ENCODE measurements at regions not wholly inside any gene's neighbourhood (a gene's known extent, or its start where the extent isn't known, plus 50 kb on each side); places are given as distances from the start of the nearest gene placed in this dataset.
"Not testable (repeated sequence)": the region's sequence is repeated elsewhere in the genome, so short reads cannot be mapped to it uniquely, and the experiment has no call there.

- H3K4me3 Mint-ChIP-seq, result no peak overlapping the region
- no peak overlapping the region for H3K27ac Mint-ChIP-seq
- H3K27me3 Mint-ChIP-seq, result no peaks in the 10 kb centered on the region
- H3K4me1 Mint-ChIP-seq (ENCODE audit: low read depth), result no peaks in the 10 kb centered on the region
- H3K36me3 Mint-ChIP-seq, result no peaks in the 10 kb centered on the region
- H3K9me3 Mint-ChIP-seq (ENCODE audit: low read depth), result peaks cover 3% of the 10 kb centered on the region
Observed at GRCh38 chr10:108362296-108362695, 1197.8 kb upstream of the SORCS1 start.

- Mint-ChIP-seq H3K36me3 (no peaks in the 10 kb centered on the region), H3K4me1 (ENCODE audit: low read depth) (no peaks in the 10 kb centered on the region), H3K9me3 (ENCODE audit: low read depth) (peaks cover 7% of the 10 kb centered on the region), H3K27me3 (no peaks in the 10 kb centered on the region), H3K27ac (no peak overlapping the region), H3K4me3 (no peak overlapping the region)
Observed at GRCh38 chr10:108360187-108360586, 1195.7 kb upstream of the SORCS1 start.

GRCh38 chr10:108358912-108359311 is 1194.4 kb upstream of the SORCS1 start:
- peaks cover 3% of the 10 kb centered on the region for H3K9me3 Mint-ChIP-seq (ENCODE audit: low read depth)
- H3K4me3 Mint-ChIP-seq, result no peak overlapping the region
- no peaks in the 10 kb centered on the region for H3K4me1 Mint-ChIP-seq (ENCODE audit: low read depth)
- H3K27me3 Mint-ChIP-seq, result no peaks in the 10 kb centered on the region
- H3K27ac Mint-ChIP-seq, result no peak overlapping the region
- no peaks in the 10 kb centered on the region for H3K36me3 Mint-ChIP-seq

- H3K27me3 Mint-ChIP-seq, result no peaks in the 10 kb centered on the region
- no peak overlapping the region for H3K27ac Mint-ChIP-seq
- H3K9me3 Mint-ChIP-seq (ENCODE audit: low read depth), result peaks cover 11% of the 10 kb centered on the region
- H3K4me1 Mint-ChIP-seq (ENCODE audit: low read depth), result no peaks in the 10 kb centered on the region
- no peak overlapping the region for H3K4me3 Mint-ChIP-seq
- H3K36me3 Mint-ChIP-seq, result no peaks in the 10 kb centered on the region
Observed at GRCh38 chr10:108352771-108353170, 1188.3 kb upstream of the SORCS1 start.

- Mint-ChIP-seq H3K4me3 (no peak overlapping the region), H3K27me3 (no peaks in the 10 kb centered on the region), H3K36me3 (no peaks in the 10 kb centered on the region), H3K4me1 (ENCODE audit: low read depth) (no peaks in the 10 kb centered on the region), H3K27ac (no peak overlapping the region), H3K9me3 (ENCODE audit: low read depth) (peaks cover 11% of the 10 kb centered on the region)
Observed at GRCh38 chr10:108348215-108348614, 1183.7 kb upstream of the SORCS1 start.

GRCh38 chr10:108346066-108346465 is 1181.6 kb upstream of the SORCS1 start:
- Mint-ChIP-seq H3K4me1 (ENCODE audit: low read depth) (no peaks in the 10 kb centered on the region), H3K36me3 (no peaks in the 10 kb centered on the region), H3K9me3 (ENCODE audit: low read depth) (peaks cover 11% of the 10 kb centered on the region), H3K27ac (no peak overlapping the region), H3K4me3 (no peak overlapping the region), H3K27me3 (no peaks in the 10 kb centered on the region)

- Mint-ChIP-seq H3K4me1 (ENCODE audit: low read depth) (no peaks in the 10 kb centered on the region), H3K27me3 (no peaks in the 10 kb centered on the region), H3K9me3 (ENCODE audit: low read depth) (peaks cover 7% of the 10 kb centered on the region), H3K27ac (no peak overlapping the region), H3K4me3 (no peak overlapping the region), H3K36me3 (no peaks in the 10 kb centered on the region)
Observed at GRCh38 chr10:108338146-108338545, 1173.6 kb upstream of the SORCS1 start.

GRCh38 chr10:108336836-108337235 is 1172.3 kb upstream of the SORCS1 start:
- H3K27me3 Mint-ChIP-seq, result no peaks in the 10 kb centered on the region
- peaks cover 7% of the 10 kb centered on the region for H3K9me3 Mint-ChIP-seq (ENCODE audit: low read depth)
- no peak overlapping the region for H3K27ac Mint-ChIP-seq
- no peaks in the 10 kb centered on the region for H3K4me1 Mint-ChIP-seq (ENCODE audit: low read depth)
- no peak overlapping the region for H3K4me3 Mint-ChIP-seq
- no peaks in the 10 kb centered on the region for H3K36me3 Mint-ChIP-seq

- peaks cover 8% of the 10 kb centered on the region for H3K9me3 Mint-ChIP-seq (ENCODE audit: low read depth)
- H3K27me3 Mint-ChIP-seq, result no peaks in the 10 kb centered on the region
- H3K4me1 Mint-ChIP-seq (ENCODE audit: low read depth), result no peaks in the 10 kb centered on the region
Observed at GRCh38 chr10:108327706-108328105, 1163.2 kb upstream of the SORCS1 start.

GRCh38 chr10:108323274-108323798 is 1158.8 kb upstream of the SORCS1 start:
- no peaks in the 10 kb centered on the region for H3K27me3 Mint-ChIP-seq
- no peak overlapping the region for H3K4me3 Mint-ChIP-seq
- H3K36me3 Mint-ChIP-seq, result no peaks in the 10 kb centered on the region
- H3K9me3 Mint-ChIP-seq (ENCODE audit: low read depth), result peaks cover 8% of the 10 kb centered on the region
- no peak overlapping the region for H3K27ac Mint-ChIP-seq
- no peaks in the 10 kb centered on the region for H3K4me1 Mint-ChIP-seq (ENCODE audit: low read depth)

More at GRCh38 chr10:108327706-108328105, 1163.2 kb upstream of the SORCS1 start:
- no peaks in the 10 kb centered on the region for H3K36me3 Mint-ChIP-seq
- H3K27ac Mint-ChIP-seq, result no peak overlapping the region
- no peak overlapping the region for H3K4me3 Mint-ChIP-seq

- Mint-ChIP-seq H3K36me3 (no peaks in the 10 kb centered on the region), H3K27ac (no peak overlapping the region), H3K27me3 (no peaks in the 10 kb centered on the region), H3K4me1 (ENCODE audit: low read depth) (no peaks in the 10 kb centered on the region), H3K9me3 (ENCODE audit: low read depth) (peaks cover 3% of the 10 kb centered on the region), H3K4me3 (no peak overlapping the region)
Observed at GRCh38 chr10:108319434-108320222, 1155.1 kb upstream of the SORCS1 start.

GRCh38 chr10:108315636-108316035 is 1151.1 kb upstream of the SORCS1 start:
- H3K4me3 Mint-ChIP-seq; H3K4me1 Mint-ChIP-seq (ENCODE audit: low read depth): not testable (repeated sequence)

GRCh38 chr10:108307925-108308312 is 1143.4 kb upstream of the SORCS1 start:
- Mint-ChIP-seq H3K36me3 (no peaks in the 10 kb centered on the region), H3K27me3 (no peaks in the 10 kb centered on the region), H3K4me3 (no peak overlapping the region), H3K9me3 (ENCODE audit: low read depth) (peaks cover 5% of the 10 kb centered on the region), H3K4me1 (ENCODE audit: low read depth) (no peaks in the 10 kb centered on the region), H3K27ac (no peak overlapping the region)

More at GRCh38 chr10:108315636-108316035, 1151.1 kb upstream of the SORCS1 start:
- not testable (repeated sequence) for H3K27me3 Mint-ChIP-seq; H3K36me3 Mint-ChIP-seq; H3K27ac Mint-ChIP-seq; H3K9me3 Mint-ChIP-seq (ENCODE audit: low read depth)

GRCh38 chr10:108307250-108307924 is 1142.9 kb upstream of the SORCS1 start:
- H3K4me3 Mint-ChIP-seq, result no peak overlapping the region
- peaks cover 8% of the 10 kb centered on the region for H3K9me3 Mint-ChIP-seq (ENCODE audit: low read depth)
- H3K27me3 Mint-ChIP-seq, result no peaks in the 10 kb centered on the region
- H3K4me1 Mint-ChIP-seq (ENCODE audit: low read depth), result no peaks in the 10 kb centered on the region
- H3K36me3 Mint-ChIP-seq, result no peaks in the 10 kb centered on the region
- no peak overlapping the region for H3K27ac Mint-ChIP-seq

- no peak overlapping the region for H3K27ac Mint-ChIP-seq
- H3K4me1 Mint-ChIP-seq (ENCODE audit: low read depth), result no peaks in the 10 kb centered on the region
- H3K4me3 Mint-ChIP-seq, result no peak overlapping the region
- H3K9me3 Mint-ChIP-seq (ENCODE audit: low read depth), result peaks cover 13% of the 10 kb centered on the region
- no peaks in the 10 kb centered on the region for H3K36me3 Mint-ChIP-seq
- no peaks in the 10 kb centered on the region for H3K27me3 Mint-ChIP-seq
Observed at GRCh38 chr10:108303149-108303548, 1138.6 kb upstream of the SORCS1 start.
